ENCODE measurements at regions not wholly inside any gene's neighbourhood (a gene's known extent, or its start where the extent isn't known, plus 50 kb on each side); places are given as distances from the start of the nearest gene placed in this dataset.
"Not testable (repeated sequence)": the region's sequence is repeated elsewhere in the genome, so short reads cannot be mapped to it uniquely, and the experiment has no call there.

DNA sequence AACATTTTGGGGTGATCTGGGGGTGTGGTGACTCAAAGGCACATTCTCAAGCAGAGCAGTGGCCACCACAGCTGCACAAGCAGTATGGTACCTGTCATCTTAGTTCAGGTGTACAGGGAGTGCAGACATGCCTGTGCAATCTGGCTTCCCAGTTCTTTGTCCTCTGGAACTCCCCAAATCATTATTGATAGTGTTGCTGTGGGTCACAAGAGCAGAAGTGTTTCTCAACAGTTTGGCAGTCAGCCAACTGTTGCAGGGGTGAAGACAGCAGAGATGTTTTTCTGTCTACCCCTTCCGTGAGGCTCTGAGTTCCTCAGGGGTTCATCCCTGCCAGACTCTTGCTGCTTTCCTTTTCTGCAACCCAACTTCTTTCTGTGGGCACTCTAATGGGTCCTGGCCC, 206.5 kb upstream of the ZSWIM2 start:
- no peak for DNase-seq

DNA sequence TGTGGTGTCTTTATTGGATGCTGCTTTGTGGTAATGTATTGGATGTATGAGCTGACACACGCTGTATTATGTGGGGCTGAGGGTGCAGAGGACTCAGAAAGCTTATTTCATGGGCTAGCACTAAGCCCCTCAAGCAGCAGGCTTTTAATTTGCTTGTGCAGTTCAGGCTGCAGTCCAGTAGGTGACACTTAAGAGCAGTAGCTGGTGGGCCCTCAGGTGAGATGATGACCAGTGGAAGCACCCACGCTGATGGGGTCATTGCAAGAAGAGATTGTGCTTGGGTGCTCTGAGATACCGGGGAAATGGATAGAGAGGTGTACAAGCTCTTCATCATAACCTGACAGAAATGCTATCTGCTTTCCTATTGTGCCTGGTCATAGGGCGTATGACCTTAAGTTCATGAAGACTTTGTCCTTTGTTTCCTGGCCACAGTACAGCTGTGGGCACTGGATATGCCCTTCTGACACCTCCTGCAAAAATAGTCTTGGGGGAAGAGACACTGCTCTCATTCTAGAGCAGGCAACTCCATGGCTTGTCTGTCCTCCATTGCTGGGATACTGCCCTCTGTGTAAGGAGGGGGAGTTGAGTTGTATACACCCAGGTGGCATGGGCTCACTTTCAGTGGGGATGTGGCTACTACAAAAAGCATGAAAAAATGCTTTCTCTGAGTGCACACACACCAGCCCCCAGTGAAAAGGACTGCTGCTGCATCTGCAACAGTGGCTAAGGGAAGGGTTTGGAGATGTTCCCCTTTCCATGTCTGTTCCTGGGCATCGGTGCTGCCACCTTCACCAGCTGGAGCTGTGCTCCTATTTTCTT, 205.7 kb upstream of the ZSWIM2 start:
- no peak for DNase-seq

DNA sequence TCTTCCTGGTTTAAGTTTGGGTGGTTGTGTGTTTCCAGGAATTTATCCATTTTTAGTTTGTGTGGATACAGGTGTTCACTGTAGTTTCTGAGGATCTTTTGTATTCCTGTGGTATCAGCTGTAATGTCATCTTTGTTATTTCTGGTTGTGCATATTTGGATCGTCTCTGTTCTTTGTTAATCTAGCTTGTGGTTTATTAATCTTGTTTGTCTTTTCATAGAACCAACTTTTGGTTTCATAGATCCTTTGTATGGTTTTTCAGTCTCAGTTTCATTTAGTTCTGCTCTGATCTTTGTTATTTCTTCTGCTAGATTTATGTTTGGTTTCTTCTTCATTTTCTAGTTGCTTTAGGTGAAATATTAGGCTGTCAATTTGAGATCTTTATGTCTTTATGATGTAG, 202.4 kb upstream of the ZSWIM2 start:
- DNase-seq = no peak

DNA sequence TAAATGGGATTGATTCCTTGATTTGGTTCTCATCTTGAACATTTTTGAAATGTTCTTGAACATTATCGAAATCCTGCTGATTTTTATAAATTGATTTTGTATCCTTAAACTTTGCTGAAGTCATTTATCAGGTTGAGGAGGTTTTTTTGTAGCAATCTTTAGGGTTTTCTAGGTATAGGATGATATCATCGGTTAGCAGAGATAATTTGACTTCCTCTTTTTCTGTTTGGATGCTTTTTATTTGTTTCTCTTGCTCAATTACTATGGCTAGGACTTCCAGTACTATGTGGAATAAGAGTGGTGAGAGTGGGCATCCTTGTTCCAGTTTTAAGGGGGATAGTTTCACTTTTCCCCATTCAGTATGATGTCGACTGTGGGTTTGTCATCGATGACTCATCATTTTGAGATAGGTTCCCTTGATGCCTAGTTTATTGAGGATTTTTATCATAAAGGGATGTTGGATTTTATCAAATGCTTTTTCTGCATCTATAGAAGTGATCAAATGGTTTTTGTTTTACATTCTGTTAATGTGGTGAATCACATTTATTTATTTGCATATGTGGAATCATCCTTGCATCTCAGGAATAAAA, 201.5 kb upstream of the ZSWIM2 start:
- no peak for DNase-seq

DNA sequence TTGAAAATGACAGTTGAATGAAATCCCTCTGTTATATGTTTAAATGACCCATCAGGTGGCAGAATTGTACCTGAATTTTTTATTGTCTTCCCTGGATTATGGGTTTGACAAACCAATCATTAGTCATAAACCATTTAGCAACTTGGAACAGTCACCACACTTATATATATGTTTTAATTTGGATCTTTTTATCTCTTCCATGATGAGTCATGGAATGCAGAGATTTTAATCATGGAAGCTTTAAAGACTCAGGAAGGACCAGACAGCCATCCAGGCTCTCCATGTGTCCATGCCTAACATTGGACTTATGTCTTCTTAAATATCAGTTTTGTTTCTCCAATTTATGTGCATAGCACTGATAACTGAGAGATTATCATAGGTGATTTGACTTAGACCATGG, 188.3 kb upstream of the ZSWIM2 start:
- DNase-seq = no peak

DNA sequence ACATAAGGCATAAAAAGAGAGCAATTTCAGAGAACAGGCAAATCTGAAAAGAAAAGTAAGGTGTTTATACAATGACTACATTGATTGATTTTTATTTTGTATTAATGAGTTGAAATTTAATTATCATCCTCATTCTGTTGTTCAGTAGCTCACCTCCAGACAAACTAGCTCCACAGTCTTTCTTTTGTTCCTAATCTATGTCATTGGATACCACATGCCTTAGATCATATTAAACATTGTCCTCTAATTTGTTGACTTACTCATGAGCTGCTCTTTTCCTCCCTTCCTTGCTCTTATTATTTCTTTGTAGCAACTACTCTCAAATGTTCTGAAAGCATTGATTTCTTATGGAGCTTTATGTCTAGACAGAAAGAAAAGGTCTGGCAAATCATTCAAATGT, 185.5 kb upstream of the ZSWIM2 start:
- no peak for DNase-seq

DNA sequence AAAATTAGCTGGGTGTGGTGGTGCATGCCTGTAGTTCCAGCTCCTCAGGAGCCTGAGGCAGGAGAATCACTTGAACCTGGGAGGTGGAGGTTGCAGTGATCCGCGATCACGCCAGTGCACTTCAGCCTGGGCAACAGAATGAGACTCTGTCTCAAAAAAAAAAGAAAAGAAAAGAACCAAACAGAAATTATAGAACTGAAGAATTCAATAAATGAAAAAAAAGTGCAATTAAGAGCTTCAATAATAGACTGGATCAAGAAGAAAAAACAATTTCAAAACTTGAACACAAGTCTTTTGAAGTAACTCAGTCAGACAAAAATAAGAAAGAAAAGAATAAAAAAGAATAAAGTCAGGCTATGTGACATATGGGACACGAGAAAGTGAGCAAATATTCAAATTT, 175.8 kb upstream of the ZSWIM2 start:
- no peak for DNase-seq

DNA sequence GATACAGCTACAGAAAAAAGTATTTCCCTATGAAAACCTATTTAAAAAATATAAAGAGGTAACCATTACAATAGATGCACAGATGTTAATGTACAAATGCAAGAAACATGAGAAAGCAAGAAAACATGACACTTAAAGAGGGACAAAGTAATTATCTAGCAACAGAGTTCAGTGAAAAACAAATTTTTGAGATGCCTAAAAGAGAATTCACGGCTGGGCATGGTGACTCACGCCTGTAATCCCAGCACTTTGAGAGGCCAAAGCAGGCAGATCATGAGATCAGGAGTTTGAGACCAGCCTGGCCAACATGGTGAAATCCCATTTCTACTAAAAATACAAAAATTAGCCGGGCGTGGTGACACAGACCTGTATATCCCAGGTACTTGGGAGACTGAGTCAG, 175.0 kb upstream of the ZSWIM2 start:
- not testable (repeated sequence) for DNase-seq

DNA sequence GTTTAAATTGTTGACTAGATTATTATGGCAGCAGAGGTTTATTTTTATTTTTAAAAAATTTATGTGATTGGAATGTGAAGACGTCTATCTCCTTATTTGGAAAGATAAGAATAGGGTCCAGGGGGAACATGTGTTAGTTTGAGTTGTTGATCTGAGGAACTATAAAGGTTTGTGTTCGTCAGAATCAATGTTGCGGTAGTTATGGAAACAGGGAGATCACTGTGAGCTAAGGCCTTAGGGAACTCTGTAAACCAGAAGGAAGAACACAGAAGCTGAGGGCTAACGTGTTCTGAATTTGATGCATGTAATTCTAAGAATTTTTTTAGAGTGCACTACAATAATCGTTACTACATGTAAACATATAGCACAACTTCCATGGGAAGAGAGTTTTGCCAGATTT, 168.5 kb upstream of the ZSWIM2 start:
- no peak for DNase-seq

DNA sequence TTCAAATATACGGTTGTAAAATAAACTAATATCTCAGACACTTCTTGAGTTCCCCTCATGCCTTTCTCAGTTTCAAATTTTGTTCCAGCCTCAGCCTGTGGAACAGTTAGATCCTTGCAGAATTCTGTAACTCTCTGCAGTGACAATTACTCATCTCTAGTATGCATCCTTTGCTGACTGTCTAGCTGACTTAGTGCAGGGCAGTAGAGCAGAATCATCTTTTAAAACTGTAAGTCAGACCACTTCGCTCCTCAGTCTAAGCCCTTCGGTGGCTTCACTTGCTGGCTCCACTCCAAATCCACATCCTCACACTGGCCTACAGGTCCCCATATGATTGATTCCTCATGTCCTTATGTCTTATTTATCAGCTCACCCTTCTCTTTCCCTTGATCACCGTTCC, 164.1 kb upstream of the ZSWIM2 start:
- no peak for DNase-seq

DNA sequence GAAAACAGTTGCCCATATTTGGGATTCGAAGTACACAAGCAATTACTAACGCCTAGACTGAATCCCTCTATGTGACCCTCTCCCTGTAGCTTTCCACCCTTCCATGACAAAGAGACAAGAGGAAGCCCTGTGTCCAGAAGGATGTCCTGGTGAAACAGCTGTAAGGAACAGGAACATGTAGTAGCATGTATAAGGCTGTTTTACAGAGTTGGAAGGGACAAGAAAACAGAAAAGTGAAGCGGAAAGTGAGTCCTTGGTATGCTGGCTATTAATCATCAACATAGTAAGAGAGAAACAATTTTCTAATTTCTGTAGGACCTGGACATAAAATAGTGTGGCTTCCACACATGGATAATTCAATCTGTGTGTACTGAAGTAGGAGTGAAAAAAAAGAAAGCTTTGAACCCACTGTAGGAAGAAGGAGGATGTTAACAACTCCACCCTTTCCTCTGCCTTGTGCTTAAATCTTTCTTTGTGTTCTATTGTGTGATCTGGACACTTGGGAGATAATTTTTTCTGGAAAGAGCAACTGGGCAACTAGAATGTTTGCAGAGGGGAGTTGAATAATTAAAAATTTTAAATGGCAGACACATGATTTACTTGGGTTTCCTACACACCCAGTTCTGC, 162.3 kb upstream of the ZSWIM2 start:
- DNase-seq = no peak

DNA sequence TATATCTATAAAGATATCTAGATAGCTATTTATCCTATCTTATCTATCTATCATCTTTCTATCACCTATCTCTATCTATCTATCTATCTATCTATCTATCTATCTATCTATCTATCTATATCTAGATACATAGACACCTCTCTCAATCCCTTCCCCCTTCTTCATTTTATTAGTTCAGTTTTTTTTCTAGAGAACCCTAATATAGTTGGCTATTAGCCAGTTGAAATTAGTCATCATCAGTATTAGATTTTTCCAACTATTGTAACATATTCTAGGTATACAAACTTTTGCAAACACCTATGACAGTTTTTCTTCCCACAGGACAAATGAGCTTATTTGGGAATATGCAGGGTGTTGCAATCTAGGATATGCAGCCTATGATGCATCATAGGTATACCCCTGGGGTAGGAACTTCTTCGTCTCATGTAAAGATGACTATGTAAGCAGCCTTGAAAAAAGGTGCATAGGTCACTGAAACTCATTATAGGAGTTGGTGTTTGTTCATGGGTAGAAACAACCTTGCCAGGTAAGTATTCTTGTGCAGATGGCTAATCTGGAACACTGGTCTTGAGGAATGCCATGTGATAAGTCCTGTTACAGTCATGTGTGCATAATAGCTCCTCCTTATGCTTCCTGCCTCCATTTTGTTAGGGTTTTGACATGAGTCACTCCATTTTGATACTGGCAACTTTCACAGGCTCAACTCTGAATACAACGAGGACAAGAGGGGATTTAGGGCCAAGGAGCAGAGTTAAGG, 160.7 kb upstream of the ZSWIM2 start:
- no peak for DNase-seq

DNA sequence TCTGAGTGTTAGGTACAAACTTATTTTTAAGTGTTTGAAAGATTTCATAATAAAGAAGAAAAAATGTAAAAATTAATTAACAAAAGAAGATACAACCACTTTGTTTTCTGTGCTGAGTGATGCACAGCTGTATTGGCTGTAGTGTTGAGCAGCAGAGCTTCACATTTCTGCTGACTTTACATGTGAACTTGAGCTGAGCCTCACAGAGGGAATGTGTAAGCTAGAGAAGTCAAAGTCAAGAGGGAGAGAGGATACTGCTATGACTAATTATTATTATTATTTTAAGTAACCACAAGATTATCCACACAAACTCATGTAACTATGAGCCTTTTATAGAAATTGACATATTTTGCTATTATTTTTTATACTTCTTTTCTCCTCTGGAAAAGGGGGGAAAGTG, 159.1 kb upstream of the ZSWIM2 start:
- no peak for DNase-seq

DNA sequence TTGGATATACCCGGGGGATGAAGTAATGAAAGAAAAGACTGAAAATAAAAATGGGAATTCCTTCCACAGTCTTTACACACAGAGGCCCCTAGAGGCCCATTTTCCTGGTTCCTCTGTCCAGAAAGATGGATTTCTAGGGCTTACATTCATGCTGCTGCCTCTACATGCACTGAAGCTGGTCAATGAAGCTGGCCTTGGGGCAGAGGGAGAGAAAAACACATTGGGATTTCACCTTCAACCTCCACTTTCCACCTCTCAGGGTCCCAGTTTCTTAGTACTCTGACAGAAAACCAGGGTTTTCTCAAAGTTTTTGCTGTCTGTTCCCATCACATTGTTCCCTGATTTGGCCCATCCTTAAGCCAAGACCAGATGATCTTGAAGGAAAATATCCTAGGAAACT, 154.6 kb upstream of the ZSWIM2 start:
- DNase-seq = no peak

DNA sequence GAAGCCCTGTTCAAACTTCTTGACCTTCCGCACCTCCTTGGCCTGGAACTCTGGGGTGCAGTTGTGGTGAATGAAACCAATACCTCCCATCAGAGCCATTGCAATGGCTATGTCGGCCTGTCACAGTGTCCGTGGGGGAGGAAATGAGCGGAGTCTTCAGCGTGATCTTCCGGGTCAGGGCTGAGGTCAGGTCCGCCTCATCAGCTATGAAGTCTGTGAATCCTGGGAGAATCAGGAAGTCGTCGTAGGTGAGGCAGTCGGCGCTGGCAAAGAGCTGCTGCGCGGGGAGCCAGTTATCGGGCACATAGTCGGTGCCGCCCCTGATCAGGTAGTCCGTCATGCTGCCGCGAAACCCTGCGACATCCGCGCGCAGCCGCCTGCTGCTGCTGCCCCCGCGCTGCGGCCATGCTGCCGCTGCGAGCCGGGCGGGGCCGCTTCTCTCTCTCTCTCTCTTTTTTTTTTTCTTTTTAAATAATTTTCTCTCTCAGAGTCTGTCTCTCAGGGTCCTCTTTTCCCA, 154.1 kb upstream of the ZSWIM2 start:
- DNase-seq = peak; percentile 26

DNA sequence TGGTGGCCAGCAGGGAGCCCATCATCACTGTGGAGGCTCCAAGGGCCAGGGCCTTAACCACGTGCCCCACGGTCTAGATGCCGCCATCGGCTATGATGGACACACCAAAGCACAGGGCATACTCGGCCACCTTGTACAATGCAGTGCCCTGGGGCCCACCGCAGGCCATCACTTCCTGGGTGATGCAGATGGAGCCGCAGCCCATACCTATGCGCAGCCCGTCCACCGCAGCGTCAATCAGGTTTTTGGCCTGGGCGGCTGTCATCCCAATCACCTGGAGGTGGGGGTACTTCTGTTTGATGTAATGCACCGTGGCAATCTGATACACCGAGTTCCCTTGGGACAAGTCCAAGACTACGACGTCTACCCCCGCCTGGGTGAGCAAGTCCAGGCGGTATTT, 153.3 kb upstream of the ZSWIM2 start:
- no peak for DNase-seq

DNA sequence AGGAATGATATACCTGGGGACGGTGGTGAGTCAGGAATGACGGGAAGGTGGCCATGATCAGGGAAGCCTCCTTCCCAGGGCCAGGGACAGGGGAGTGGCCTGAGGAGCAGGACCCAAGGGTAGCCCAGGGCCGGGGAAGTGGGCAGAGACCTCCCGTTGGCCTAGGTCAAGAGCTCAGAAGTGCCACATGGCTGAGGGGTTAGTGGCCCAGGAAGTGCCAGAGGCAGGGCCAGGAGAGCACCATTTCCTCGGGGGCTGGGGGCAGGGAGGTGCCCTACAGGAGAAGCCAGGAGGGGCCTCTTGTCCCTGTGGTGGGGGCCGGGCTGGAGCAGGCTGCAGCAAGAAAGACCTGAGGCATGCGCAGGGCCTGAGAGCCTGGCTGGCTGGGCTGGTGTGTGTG, 152.3 kb upstream of the ZSWIM2 start:
- no peak for DNase-seq

DNA sequence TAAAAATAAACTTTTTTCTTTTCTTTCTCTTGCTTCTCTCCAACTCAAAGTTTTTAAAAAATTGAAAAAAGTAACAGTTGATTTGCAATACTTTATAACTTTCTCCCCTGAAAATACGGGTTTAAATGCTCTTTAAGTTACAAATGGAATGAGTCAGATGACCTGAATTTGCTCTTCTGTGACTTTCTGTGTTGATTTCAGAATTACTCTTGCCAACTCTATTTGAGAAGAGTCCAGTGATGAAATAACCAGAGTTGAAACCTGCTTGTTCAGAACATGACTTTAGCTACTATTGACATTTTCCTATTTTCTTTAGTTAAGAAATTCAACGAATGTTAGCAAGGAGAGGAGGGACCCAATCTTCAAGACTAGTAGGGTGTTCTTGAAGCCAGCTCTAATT, 146.1 kb upstream of the ZSWIM2 start:
- DNase-seq = no peak

DNA sequence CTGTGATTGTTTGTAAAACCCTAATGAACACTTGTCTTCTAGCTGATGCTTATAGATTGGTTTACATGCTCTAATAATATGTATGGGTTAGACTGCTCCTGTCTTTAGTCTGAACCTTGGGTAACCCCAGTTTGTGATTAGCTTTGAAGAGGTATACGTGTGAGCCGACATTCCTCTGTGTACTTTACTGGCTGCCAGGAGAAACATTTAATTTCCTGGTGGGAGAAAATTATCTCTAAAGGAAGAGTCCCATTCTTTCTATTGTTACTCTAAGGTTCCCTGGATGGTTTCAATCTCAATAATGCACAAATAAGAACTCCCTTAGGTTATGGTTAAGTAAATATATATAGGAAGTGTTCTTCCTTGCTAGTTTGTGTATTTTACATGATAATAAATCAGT, 143.6 kb upstream of the ZSWIM2 start:
- DNase-seq = no peak

DNA sequence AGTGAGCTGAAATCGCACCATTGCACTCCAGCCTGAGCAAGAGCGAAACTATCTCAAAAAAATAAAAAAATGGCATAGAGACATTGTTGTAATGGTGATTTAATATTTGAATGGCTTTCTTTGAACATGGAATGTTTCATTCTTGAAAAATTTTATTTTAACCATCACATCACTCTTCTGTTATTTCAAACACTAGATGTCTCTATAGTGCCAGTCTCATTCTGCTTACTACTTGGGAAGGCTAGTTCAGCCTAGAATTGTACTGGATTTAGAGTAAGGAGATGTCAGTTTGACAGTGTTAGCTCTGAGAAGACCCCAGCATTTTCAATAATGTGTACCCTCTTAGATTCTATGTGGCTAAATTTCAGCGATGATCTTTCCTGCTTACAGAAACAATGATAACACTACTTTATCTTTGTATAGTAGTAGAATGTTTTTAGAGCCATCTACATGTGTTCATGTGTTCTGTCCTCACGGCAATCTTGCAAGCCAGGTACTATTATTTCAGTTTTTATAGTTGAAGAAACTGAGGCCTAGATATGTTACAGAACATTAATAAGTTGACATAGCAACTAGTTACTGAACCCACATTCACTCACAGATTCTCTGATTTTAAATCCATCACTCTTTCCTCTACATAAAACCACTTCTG, 142.9 kb upstream of the ZSWIM2 start:
- no peak for DNase-seq

DNA sequence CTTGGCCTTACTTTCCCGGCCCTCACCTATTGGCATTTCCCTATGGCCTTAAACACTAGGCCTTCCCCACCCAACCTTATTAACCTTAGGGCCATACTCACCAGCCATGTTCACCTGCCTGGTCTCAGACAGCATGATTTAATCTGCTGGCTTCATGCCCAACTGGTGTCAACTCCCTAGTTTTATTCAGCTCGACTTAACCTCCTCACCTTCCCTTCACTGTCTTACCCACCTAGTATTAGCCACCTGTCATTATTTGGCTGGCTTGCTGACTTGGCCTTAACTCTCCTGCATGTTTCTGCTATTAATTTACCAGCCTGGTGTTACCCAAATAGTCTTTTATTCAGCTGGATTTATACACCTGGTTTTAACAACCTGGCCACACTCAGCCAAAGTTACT, 136.0 kb upstream of the ZSWIM2 start:
- DNase-seq = no peak

DNA sequence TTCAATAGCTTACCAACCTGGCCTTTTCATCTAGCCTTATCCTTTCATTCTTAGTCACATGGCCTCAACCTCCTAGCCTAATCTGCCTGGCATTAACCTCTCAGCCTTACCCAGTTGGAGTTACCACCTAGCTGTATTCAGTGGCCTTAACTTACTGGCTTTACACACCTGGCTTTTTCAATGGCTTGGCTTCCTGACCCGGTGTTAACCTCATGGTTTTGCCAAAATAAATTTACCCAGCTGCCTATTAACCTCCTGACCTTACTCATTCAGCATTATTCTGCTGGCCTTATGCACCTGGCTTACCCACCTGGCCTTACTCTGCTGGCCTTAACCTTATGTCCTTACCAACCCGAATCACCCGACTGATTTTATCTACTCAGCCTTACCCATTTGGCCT, 135.5 kb upstream of the ZSWIM2 start:
- DNase-seq = no peak
